ENCODE measurements at regions not wholly inside any gene's neighbourhood (a gene's known extent, or its start where the extent isn't known, plus 50 kb on each side); places are given as distances from the start of the nearest gene placed in this dataset.
"Not testable (repeated sequence)": the region's sequence is repeated elsewhere in the genome, so short reads cannot be mapped to it uniquely, and the experiment has no call there.

DNA sequence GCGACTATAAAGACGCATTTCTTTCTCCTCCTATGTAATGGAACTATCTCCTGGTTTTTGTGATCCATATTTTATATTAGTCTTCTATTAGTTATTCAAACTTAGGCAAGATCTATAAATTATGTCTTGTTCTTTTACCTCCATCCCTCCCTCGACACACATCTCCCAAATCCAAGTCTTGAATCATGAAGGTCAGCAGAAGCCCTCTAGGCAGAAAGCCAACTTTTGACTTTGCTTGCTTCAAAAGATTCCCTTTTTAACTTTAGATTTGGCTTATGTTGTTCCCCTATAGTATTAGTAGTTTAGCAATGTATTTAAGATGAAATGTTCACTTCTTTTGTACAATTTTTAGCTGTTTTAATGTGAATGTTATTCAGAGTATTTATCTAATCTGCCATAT, 689.8 kb downstream of the SLC6A15 start:
- no peak for DNase-seq

- DNase-seq = no peak
Observed at GRCh38 chr12:84218406-84218805, 694.2 kb downstream of the SLC6A15 start.

- DNase-seq = no peak
Observed at GRCh38 chr12:84201976-84202375, 710.6 kb downstream of the SLC6A15 start.

- no peak for DNase-seq
Observed at GRCh38 chr12:84198294-84198946, 714.2 kb downstream of the SLC6A15 start.

GRCh38 chr12:84191779-84192178, 720.8 kb downstream of the SLC6A15 start:
- DNase-seq = no peak

DNA sequence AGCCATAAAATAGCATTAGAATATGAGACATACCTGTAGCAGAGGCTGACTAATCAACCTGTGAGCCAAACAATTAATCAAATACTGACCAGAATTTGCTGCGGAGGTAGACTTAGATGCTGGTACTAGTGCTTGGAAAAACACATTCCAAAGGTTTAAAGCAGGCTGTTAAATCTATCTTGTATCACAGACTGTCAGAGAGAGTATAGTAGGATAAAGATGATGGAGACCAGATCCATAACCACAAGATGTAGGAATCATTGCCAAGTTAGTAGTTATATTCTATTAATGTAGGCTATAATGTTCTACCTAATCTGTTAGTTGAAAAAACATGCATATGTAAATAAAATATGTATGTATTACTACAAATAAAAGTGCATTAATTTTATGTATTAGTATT, 726.2 kb downstream of the SLC6A15 start:
- DNase-seq = no peak

DNA sequence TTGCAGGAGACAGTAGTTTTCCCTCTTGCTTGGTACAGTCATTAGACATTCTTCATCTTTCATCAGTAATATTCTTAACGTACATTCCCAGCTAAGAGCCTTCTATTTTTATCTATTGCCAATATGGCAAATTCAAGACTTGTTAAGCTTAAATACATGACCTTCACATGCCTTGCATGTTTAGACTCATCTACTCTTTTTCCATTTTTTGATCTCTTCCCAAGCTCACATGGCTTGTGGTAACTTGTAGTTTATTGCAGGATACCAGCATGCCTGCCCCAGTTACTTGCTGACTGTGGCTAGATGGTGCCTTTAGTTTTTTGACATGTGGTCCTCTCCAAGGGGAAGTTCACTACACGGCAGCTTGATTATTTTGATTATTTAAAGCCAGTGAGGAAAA, 729.0 kb downstream of the SLC6A15 start:
- no peak for DNase-seq

GRCh38 chr12:84174115-84174514, 738.5 kb downstream of the SLC6A15 start:
- DNase-seq = no peak

GRCh38 chr12:84172823-84173424, 739.7 kb downstream of the SLC6A15 start:
- no peak for DNase-seq

GRCh38 chr12:84166812-84167211, 745.8 kb downstream of the SLC6A15 start:
- no peak for DNase-seq

DNA sequence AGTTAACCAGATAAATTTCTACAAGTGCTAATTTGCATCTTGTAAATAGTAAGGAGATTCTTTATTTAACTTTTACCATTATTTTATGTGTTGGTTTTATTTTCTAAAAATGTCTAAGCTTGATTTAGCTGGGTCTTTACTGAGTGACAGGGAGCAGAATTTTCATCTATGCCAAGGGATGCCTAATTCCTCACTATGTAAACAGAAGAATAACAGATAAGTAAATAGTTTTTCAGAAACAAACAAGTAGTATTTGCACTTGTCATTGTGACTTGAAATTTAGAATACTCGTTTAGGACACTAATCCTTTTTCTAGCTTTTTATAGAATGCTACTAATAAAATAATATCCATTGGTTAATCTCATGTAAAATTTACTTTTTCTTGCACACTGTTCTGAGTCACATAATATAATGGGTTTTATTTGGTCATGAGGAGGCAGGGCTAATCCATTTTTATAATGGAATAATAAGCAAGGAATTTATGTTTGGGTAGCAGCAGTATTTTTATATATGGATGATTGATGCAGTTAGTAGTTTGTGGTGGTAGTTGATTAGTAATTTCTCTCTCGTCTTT, 746.5 kb downstream of the SLC6A15 start:
- no peak for DNase-seq

- DNase-seq = no peak
Observed at GRCh38 chr12:84161296-84161695, 751.3 kb downstream of the SLC6A15 start.

DNA sequence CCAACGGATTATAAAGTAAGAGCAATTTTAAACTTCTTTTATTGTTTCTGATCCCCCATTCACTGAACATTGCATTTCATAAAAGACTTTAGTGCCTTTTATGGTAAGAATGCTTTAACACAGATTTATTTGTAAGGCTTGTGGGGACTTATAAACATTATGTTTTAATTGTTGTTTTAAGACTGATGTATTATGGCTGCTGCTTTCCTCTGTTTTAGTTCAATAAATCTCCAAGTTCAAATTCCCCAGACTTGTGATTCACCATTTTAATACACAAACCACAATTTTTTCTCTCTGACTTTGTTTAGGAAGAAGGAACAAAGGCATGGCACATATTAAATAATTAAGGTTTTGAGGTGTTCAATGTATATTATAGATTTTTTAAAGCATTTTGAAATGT, 753.3 kb downstream of the SLC6A15 start:
- DNase-seq = no peak

GRCh38 chr12:84157170-84157569, 755.4 kb downstream of the SLC6A15 start:
- no peak for DNase-seq

- not testable (repeated sequence) for DNase-seq
Observed at GRCh38 chr12:84154991-84155930, 757.3 kb downstream of the SLC6A15 start.

- not testable (repeated sequence) for DNase-seq
Observed at GRCh38 chr12:84154439-84154990, 758.1 kb downstream of the SLC6A15 start.

GRCh38 chr12:84150201-84150600, 762.4 kb downstream of the SLC6A15 start:
- no peak for DNase-seq

- DNase-seq = no peak
Observed at GRCh38 chr12:84148335-84148734, 764.3 kb downstream of the SLC6A15 start.

- DNase-seq = no peak
Observed at GRCh38 chr12:84136862-84137367, 775.7 kb downstream of the SLC6A15 start.

DNA sequence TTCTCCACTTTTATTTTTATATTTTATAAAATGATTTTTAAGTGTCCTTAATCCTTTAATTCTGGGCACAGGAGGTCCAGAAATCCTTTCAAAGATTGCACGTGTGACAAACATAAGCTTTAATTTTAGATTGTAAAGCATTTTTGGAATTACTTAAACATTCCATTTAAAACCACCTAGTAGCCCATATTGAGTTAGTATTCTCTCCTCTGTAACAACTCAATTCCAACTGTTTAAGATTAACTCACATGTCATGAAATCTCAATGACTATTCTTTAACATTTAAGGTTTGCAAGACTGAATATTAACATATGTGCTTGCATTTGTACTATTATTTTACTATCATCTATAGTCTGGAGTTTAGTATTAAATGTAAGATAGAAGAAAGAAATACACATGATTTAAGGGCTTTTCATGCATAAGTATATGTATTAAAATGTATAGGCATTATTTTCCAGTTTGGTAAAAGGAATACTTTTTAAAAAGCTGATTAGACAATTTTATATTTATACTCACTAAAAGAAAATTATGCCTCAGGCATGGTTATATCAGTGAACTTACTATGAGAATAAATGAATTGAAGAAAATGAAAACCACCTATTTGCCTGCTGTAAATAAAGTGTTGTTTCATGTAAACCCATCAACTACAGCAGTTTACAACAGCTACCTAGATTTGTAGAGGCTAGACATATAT, 776.9 kb downstream of the SLC6A15 start:
- DNase-seq = no peak

GRCh38 chr12:84134797-84135366, 777.7 kb downstream of the SLC6A15 start:
- no peak for DNase-seq

Measured in skin of body (tissue), 1 donor.